Smooth muscle cell (in vitro differentiated cells): ENCODE measurements at regions not wholly inside any gene's neighbourhood (a gene's known extent, or its start where the extent isn't known, plus 50 kb on each side); places are given as distances from the start of the nearest gene placed in this dataset.

ENCODE experiments used
- DNase-seq: peaks from one replicate; lab custom pipeline; 2025; ENCODE audit not compliant: unreplicated experiment; lab: John Stamatoyannopoulos, UW
- H2AFZ ChIP-seq: fragments of 200-600 bp; sonication (generic); 2 replicates; pipeline ENCODE4 v1.6.0; 2016; ENCODE audit warnings: antibody characterized with exemption, low read depth, mild to moderate bottlenecking
- H3F3A ChIP-seq: fragments of 200-600 bp; sonication (generic); 2 replicates; pipeline ENCODE4 v1.6.0; 2017; ENCODE audit warnings: antibody characterized with exemption, low read depth
- H3K27ac ChIP-seq: fragments of 200-600 bp; sonication (generic); 2 replicates; pipeline ENCODE4 v1.5.1; 2016; ENCODE audit warnings: low read depth, mild to moderate bottlenecking
- H3K27me3 ChIP-seq: fragments of 200-600 bp; sonication (generic); 2 replicates; pipeline ENCODE4 v1.6.1; 2016; ENCODE audit warnings: low read depth, mild to moderate bottlenecking
- H3K36me3 ChIP-seq: fragments of 200-600 bp; sonication (generic); 2 replicates; pipeline ENCODE4 v1.5.1; 2016; ENCODE audit warnings: low read depth
- H3K4me1 ChIP-seq: fragments of 200-600 bp; sonication (generic); 2 replicates; pipeline ENCODE4 v1.5.1; 2016; ENCODE audit warnings: low read depth
- H3K4me2 ChIP-seq: fragments of 200-600 bp; sonication (generic); 2 replicates; pipeline ENCODE4 v1.6.0; 2016; ENCODE audit warnings: mild to moderate bottlenecking
- H3K4me3 ChIP-seq: fragments of 200-600 bp; sonication (generic); 2 replicates; pipeline ENCODE4 v1.5.1; 2016; ENCODE audit warnings: mild to moderate bottlenecking
- H3K79me2 ChIP-seq: fragments of 200-600 bp; sonication (generic); 2 replicates; pipeline ENCODE4 v1.6.0; 2016; ENCODE audit warnings: low read depth, mild to moderate bottlenecking
- H3K9ac ChIP-seq: fragments of 200-600 bp; sonication (generic); 2 replicates; pipeline ENCODE4 v1.6.0; 2016; ENCODE audit warnings: low read depth
- H3K9me3 ChIP-seq: fragments of 200-600 bp; sonication (generic); replicated peaks from 2 replicates; pipeline ENCODE4 v1.5.1; 2016; ENCODE audit warnings: low read depth
- H4K20me1 ChIP-seq: fragments of 200-600 bp; sonication (generic); 2 replicates; pipeline ENCODE4 v1.6.0; 2016; ENCODE audit warnings: low read depth
- CTCF ChIP-seq: fragments of 200-600 bp; sonication (generic); IDR thresholded peaks from 2 replicates; pipeline ENCODE4 v1.5.1; 2017; ENCODE audit warnings: borderline replicate concordance, mild to moderate bottlenecking, antibody characterized with exemption; ENCODE audit not compliant: insufficient read depth, poor library complexity, severe bottlenecking
- WGBS: methylation state at CpG from one replicate; pipeline ENCODE4 v1.1.7; 2016; ENCODE audit warnings: low lambda C conversion rate; 5-methylcytosine and 5-hydroxymethylcytosine counted together

GRCh38 chr13:111909971-111910671 lies 156.8 kb upstream of the SOX1 start:
- H3K79me2 ChIP-seq, result no peaks in the 10 kb centered on the region
- peaks cover 13% of the 10 kb centered on the region for H3K27me3 ChIP-seq
- no peaks in the 10 kb centered on the region for H3K36me3 ChIP-seq
- no peaks in the 10 kb centered on the region for H3K9me3 ChIP-seq
- 88% methylated on average over 16 of the region's 16 CpGs for WGBS
- no peak overlapping the region for H3K27ac ChIP-seq
- no peaks in the 10 kb centered on the region for H3K4me1 ChIP-seq
- no peaks in the 10 kb centered on the region for H3F3A ChIP-seq
- H3K4me3 ChIP-seq, result no peak overlapping the region
- no peak overlapping the region for H3K9ac ChIP-seq
- H3K4me2 ChIP-seq, result no peak overlapping the region
- no peak overlapping the region for H2AFZ ChIP-seq
- TF ChIP-seq CTCF, result no peak
- no peak for DNase-seq
- no peaks in the 10 kb centered on the region for H4K20me1 ChIP-seq

GRCh38 chr13:111911121-111911720 lies 155.7 kb upstream of the SOX1 start:
- no peak for DNase-seq
- no peaks in the 10 kb centered on the region for H3K9me3 ChIP-seq

DNA sequence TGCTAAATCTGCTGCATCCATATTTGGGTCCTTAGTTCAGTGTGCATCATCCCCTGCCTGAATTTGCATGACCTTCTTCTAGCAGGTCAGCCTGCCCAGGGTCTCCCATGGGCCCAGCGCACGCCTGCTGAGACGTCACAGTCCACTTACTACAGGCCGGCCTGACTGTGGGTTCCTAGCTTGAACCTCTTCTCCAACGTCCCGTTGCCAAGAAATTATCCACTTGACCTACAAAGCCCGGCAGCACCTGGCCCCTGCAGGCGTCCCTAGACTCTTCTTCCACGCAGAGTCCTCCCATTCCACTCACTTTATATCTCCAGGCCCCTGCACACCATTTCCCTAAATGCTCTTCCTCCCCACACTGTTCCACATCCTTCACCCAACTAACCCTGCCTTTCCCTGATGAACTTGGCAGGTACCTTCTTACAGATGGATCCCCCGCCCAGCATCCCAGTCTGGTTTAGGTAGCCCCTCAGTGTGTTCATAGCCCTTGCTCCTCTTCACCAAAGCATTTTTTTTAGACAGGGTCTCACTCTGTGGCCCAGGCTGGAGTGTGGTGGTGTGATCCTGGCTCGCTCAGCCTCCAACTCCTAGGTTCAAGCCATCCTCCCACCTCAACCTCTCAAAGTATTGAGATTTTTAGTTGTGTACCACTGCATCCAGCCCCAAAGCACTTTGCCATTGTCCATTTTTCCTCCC lies 155.0 kb upstream of the SOX1 start:
- Histone ChIP-seq H3K27ac (no peak overlapping the region), H3K4me3 (no peak overlapping the region), H3K27me3 (peaks cover 11% of the 10 kb centered on the region), H4K20me1 (no peaks in the 10 kb centered on the region), H3K9ac (no peak overlapping the region), H3K4me1 (no peaks in the 10 kb centered on the region), H3K36me3 (no peaks in the 10 kb centered on the region), H3K79me2 (no peaks in the 10 kb centered on the region), H2AFZ (no peak overlapping the region), H3K4me2 (no peak overlapping the region), H3K9me3 (no peaks in the 10 kb centered on the region), H3F3A (no peaks in the 10 kb centered on the region)
- no peak for DNase-seq
- WGBS, result 89% methylated on average over 11 of the region's 11 CpGs
- no peak for TF ChIP-seq CTCF

More at GRCh38 chr13:111911121-111911720, 155.7 kb upstream of the SOX1 start:
- Histone ChIP-seq H3K4me3 (no peak overlapping the region), H3F3A (no peaks in the 10 kb centered on the region), H3K79me2 (no peaks in the 10 kb centered on the region), H3K4me2 (no peak overlapping the region), H3K27ac (no peak overlapping the region), H3K27me3 (peaks cover 13% of the 10 kb centered on the region), H3K36me3 (no peaks in the 10 kb centered on the region), H2AFZ (no peak overlapping the region), H3K9ac (no peak overlapping the region), H3K4me1 (no peaks in the 10 kb centered on the region), H4K20me1 (no peaks in the 10 kb centered on the region)
- 88% methylated on average over 11 of the region's 11 CpGs for WGBS
- TF ChIP-seq CTCF, result no peak
